Testis (tissue), 2 donors: ENCODE measurements at regions not wholly inside any gene's neighbourhood (a gene's known extent, or its start where the extent isn't known, plus 50 kb on each side); places are given as distances from the start of the nearest gene placed in this dataset.

Experiments used
- DNase-seq: peaks from one replicate; pipeline ENCODE4 v3.0.0-alpha.2; 2019
- H3K27ac ChIP-seq, 2 donors: fragments of 200-600 bp; sonication (generic); one replicate each; pipeline ENCODE4 v1.5.1; 2019
- H3K27me3 ChIP-seq: fragments of 200-600 bp; sonication (generic); one replicate; pipeline ENCODE4 v1.5.1; 2019
- H3K36me3 ChIP-seq: fragments of 200-600 bp; sonication (generic); one replicate; pipeline ENCODE4 v1.5.1; 2017; ENCODE audit warnings: low read depth; ENCODE audit errors: missing control alignments
- H3K4me1 ChIP-seq: fragments of 200-600 bp; sonication (generic); one replicate; pipeline ENCODE4 v1.5.1; 2019
- H3K4me3 ChIP-seq, 2 donors: fragments of 200-600 bp; sonication (generic); one replicate each; pipeline ENCODE4 v1.5.1; 2017 to 2019
- H3K9me3 ChIP-seq: fragments of 200-600 bp; sonication (generic); one replicate; pipeline ENCODE4 v1.5.1; 2017
- POLR2A ChIP-seq: fragments of 450-650 bp; IDR thresholded peaks from one replicate; pipeline ENCODE4 v1.6.1; 2017; ENCODE audit warnings: antibody characterized with exemption, mild to moderate bottlenecking, moderate library complexity
- WGBS, 2 donors: methylation state at CpG; one replicate each; pipeline ENCODE4 v1.1.5; 2018; 5-methylcytosine and 5-hydroxymethylcytosine counted together
- intact Hi-C: fragments of 100-400 bp; cut with DNase I; formaldehyde crosslinking; loops from one replicate; pipeline ENCODE4 v1.15.1; 2023; ENCODE audit warnings: low total_unique reads
- TF ChIP-seq, protein P1 (sequence below), 3 experiments: fragments of 450-650 bp in 2 of 3; fragments of 200-600 bp in 1 of 3; sonication (generic) in 1 of 3; IDR thresholded peaks; one replicate each; pipeline ENCODE4 v1.5.1; 2016 to 2019; ENCODE audit warnings: antibody characterized with exemption in 3 of 3, mild to moderate bottlenecking in 2 of 3, moderate library complexity in 1 of 3

GRCh38 chr5:114700823-114701222 is 339.0 kb downstream of the KCNN2 start:
- H3K9me3 ChIP-seq, result no peaks in the 10 kb centered on the region
- WGBS, 2 donors, result 91 to 94% methylated on average over 3 of the region's 3 CpGs
- intact Hi-C loops, result no loop called here
- no peaks in the 10 kb centered on the region for H3K4me1 ChIP-seq
- no peaks in the 10 kb centered on the region for H3K27me3 ChIP-seq
- TF ChIP-seq POLR2A, result no peak
- TF ChIP-seq, protein P1, sequence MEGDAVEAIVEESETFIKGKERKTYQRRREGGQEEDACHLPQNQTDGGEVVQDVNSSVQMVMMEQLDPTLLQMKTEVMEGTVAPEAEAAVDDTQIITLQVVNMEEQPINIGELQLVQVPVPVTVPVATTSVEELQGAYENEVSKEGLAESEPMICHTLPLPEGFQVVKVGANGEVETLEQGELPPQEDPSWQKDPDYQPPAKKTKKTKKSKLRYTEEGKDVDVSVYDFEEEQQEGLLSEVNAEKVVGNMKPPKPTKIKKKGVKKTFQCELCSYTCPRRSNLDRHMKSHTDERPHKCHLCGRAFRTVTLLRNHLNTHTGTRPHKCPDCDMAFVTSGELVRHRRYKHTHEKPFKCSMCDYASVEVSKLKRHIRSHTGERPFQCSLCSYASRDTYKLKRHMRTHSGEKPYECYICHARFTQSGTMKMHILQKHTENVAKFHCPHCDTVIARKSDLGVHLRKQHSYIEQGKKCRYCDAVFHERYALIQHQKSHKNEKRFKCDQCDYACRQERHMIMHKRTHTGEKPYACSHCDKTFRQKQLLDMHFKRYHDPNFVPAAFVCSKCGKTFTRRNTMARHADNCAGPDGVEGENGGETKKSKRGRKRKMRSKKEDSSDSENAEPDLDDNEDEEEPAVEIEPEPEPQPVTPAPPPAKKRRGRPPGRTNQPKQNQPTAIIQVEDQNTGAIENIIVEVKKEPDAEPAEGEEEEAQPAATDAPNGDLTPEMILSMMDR (IDR thresholded peaks at IDR 0.05), result no peak
- no peak overlapping the region for H3K4me3 ChIP-seq
- no peaks in the 10 kb centered on the region for H3K36me3 ChIP-seq
- no peak for DNase-seq
- no peak overlapping the region for H3K27ac ChIP-seq

DNA sequence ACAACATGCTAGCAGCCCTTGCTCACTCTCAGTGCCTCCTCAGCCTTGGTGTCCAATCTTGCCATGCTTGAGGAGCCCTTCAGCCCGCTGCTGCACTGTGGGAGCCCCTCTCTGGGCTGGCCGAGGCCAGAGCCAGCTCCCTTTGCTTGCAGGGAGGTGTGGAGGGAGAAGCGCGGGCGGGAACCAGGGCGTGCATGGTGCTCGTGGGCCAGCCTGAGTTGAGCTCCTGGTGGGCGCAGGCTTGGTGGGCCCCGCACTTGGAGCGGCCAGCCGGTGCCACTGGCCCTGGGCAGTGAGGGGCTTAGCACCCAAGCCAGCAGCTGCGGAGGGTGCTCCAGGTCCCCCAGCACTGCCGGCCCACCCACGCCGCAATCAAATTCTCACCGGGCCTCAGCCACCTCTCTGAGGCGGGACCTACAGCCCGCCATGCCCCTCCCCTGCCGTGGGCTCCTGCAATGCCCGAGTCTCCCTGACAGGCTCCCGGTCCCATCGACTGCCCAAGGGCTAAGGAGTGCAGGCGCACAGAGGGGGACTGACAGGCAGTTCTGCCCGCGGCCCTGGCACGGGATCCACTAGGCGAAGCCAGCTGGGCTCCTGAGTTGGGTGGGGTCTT is 333.5 kb downstream of the KCNN2 start:
- H3K36me3 ChIP-seq, result no peaks in the 10 kb centered on the region
- TF ChIP-seq, protein P1 (IDR thresholded peaks at IDR 0.05), result no peak
- TF ChIP-seq POLR2A, result no peak
- intact Hi-C loops, result no loop called here
- WGBS, 2 donors, result 54 to 92% methylated on average over 2 to 22 of the region's 27 CpGs
- no peaks in the 10 kb centered on the region for H3K4me1 ChIP-seq
- H3K27me3 ChIP-seq, result no peaks in the 10 kb centered on the region
- no peak for DNase-seq
- no peak overlapping the region for H3K27ac ChIP-seq
- no peak overlapping the region for H3K4me3 ChIP-seq
- H3K9me3 ChIP-seq, result no peaks in the 10 kb centered on the region

DNA sequence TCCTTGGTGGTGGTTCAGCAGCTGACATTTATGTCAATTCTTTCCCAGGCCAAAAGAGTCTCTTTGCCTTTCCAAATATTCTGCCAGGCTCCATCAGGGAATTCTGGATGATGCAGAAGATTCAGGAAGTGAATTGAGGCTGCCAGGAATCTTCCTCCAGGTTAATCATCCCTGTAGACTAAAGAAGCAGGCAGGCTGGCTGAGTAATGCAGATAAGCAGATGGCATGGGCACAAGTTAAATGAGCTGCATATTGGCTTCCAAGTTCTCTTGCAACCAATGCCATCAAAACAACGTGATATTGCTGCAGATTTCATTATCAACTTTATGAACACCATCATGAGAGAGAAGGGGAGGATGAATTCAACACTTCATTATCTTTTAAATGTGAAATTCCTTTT is 324.5 kb downstream of the KCNN2 start:
- no peaks in the 10 kb centered on the region for H3K36me3 ChIP-seq
- DNase-seq, result no peak
- H3K27me3 ChIP-seq, result no peaks in the 10 kb centered on the region
- WGBS, 2 donors, result 67 to 77% methylated on average over 1 of the region's 1 CpG
- H3K4me3 ChIP-seq, result no peak overlapping the region
- TF ChIP-seq, protein P1 (IDR thresholded peaks at IDR 0.05), result no peak
- TF ChIP-seq POLR2A, result no peak
- H3K27ac ChIP-seq, result no peak overlapping the region
- H3K4me1 ChIP-seq, result no peaks in the 10 kb centered on the region
- no peaks in the 10 kb centered on the region for H3K9me3 ChIP-seq
- intact Hi-C loops, result no loop called here

DNA sequence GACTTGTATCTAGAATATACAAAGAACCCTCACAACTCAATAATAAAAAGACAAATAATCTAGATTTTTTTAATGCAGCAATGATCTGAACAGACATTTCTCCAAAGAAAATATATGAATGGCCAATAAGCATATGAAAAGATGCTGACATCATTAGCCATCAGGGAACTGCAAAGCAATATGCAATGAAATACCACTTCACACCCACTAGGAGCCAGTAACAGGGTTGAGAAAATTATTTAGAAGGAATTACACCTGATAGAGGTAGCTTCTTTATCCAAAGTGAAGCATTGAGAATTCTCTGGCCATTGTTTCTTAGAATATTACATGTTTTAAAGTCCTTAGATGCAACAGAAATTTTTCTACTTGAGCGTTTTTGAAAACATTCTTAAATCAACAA is 316.9 kb downstream of the KCNN2 start:
- H3K4me1 ChIP-seq, result no peaks in the 10 kb centered on the region
- intact Hi-C loops, result no loop called here
- no peak overlapping the region for H3K27ac ChIP-seq
- no peak overlapping the region for H3K4me3 ChIP-seq
- TF ChIP-seq, protein P1 (IDR thresholded peaks at IDR 0.05), result no peak
- no peak for TF ChIP-seq POLR2A
- DNase-seq, result no peak
- H3K36me3 ChIP-seq, result no peaks in the 10 kb centered on the region
- WGBS, 2 donors, result 62 to 70% methylated on average over 1 of the region's 1 CpG
- H3K27me3 ChIP-seq, result no peaks in the 10 kb centered on the region
- H3K9me3 ChIP-seq, result no peaks in the 10 kb centered on the region

DNA sequence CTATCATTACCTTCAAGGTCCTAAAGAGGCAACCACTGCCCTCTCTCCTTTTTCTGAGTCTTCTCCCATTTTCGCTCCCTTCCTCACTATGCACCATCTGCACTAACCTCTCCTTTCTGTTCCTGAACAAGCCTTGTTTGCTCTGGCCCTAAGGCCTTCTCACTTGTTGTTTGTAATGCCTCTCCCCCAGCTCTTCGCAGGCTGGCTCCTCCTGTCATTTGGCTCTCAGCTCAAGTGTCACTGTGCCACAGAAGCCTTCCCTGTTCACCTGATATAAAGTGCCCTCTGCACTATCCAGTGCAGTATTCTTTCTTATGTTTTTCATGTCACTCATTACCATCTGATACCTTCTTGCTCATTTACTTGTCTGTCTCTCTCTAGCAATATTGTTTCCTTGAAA is 303.7 kb downstream of the KCNN2 start:
- H3K4me1 ChIP-seq, result no peaks in the 10 kb centered on the region

More for the DNA sequence above, 303.7 kb downstream of the KCNN2 start:
- WGBS, 2 donors, result 70 to 76% methylated on average over 2 of the region's 2 CpGs
- Histone ChIP-seq H3K9me3 (no peaks in the 10 kb centered on the region), H3K36me3 (no peaks in the 10 kb centered on the region), H3K27ac (no peak overlapping the region), H3K4me3 (no peak overlapping the region), H3K27me3 (no peaks in the 10 kb centered on the region)
- intact Hi-C loops, result no loop called here
- TF ChIP-seq, protein P1 (IDR thresholded peaks at IDR 0.05), result no peak
- TF ChIP-seq POLR2A, result no peak
- no peak for DNase-seq
